OCI-LY7 (cell line): ENCODE measurements at regions not wholly inside any gene's neighbourhood (a gene's known extent, or its start where the extent isn't known, plus 50 kb on each side); places are given as distances from the start of the nearest gene placed in this dataset.

ENCODE experiments used
- EZH2phosphoT487 ChIP-seq: fragments of 200-600 bp; sonication (generic); IDR thresholded peaks from 2 replicates; pipeline ENCODE4 v1.6.1; 2018; ENCODE audit warnings: low read depth, borderline replicate concordance, mild to moderate bottlenecking, mixed run types, antibody characterized with exemption, low read length, moderate library complexity, mixed read lengths
- TF ChIP-seq, protein P1 (sequence below): fragments of 200-600 bp; sonication (generic); conservative IDR thresholded peaks from 2 replicates; pipeline ENCODE4 v1.5.1; 2014; ENCODE audit warnings: mild to moderate bottlenecking, antibody characterized with exemption, low read length, moderate library complexity, mixed read lengths

DNA sequence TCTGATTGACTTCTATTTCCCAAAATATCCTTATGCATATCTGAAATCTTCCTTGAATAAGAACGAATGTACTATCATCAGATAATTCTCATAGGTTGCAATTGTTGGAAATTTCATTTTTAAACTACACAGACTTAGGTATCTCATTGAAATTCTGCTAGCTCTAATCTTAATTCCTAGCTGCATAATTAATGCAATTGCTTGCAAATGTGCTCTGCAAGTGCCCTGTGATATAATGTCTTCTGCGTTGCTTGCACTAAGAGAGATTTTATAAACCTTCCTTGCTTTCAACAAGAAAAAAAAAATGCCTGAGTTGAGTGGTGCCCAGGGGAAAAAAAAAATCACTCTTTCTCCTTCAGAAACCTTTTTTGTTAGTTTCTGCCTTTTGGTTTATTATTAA, 354.9 kb downstream of the TFAP2A start:
- TF ChIP-seq, protein P1, sequence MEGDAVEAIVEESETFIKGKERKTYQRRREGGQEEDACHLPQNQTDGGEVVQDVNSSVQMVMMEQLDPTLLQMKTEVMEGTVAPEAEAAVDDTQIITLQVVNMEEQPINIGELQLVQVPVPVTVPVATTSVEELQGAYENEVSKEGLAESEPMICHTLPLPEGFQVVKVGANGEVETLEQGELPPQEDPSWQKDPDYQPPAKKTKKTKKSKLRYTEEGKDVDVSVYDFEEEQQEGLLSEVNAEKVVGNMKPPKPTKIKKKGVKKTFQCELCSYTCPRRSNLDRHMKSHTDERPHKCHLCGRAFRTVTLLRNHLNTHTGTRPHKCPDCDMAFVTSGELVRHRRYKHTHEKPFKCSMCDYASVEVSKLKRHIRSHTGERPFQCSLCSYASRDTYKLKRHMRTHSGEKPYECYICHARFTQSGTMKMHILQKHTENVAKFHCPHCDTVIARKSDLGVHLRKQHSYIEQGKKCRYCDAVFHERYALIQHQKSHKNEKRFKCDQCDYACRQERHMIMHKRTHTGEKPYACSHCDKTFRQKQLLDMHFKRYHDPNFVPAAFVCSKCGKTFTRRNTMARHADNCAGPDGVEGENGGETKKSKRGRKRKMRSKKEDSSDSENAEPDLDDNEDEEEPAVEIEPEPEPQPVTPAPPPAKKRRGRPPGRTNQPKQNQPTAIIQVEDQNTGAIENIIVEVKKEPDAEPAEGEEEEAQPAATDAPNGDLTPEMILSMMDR = no peak
- no peak for TF ChIP-seq EZH2phosphoT487
